Kidney (tissue), 13 donors: ENCODE measurements at regions not wholly inside any gene's neighbourhood (a gene's known extent, or its start where the extent isn't known, plus 50 kb on each side); places are given as distances from the start of the nearest gene placed in this dataset.
"Not testable (repeated sequence)": the region's sequence is repeated elsewhere in the genome, so short reads cannot be mapped to it uniquely, and the experiment has no call there.

ENCODE experiments used
- DNase-seq, 5 donors: peaks; one replicate each; pipeline ENCODE4 v3.0.0-alpha.2; 2013 to 2020
- FAIRE-seq: peaks from 2 replicates; lab custom pipeline; 2012; peaks lifted over from hg19 to GRCh38; lab: Jason Lieb, UNC
- H3K27ac ChIP-seq, 2 donors: one replicate each; pipeline ENCODE4 v1.7.0; 2013; ENCODE audit warnings: low read depth in 2 of 2, low read length in 2 of 2, inconsistent platforms in 1 of 2
- H3K27me3 ChIP-seq: one replicate; pipeline ENCODE4 v1.7.1; 2013; ENCODE audit warnings: low read length, inconsistent platforms; ENCODE audit not compliant: control insufficient read depth, insufficient read depth
- H3K36me3 ChIP-seq, 3 donors: one replicate each; pipeline versions ENCODE4 v1.7.0 to v1.7.1; 2013; ENCODE audit warnings: low read length in 3 of 3, control low read depth in 1 of 3, inconsistent platforms in 1 of 3; ENCODE audit not compliant: insufficient read depth in 3 of 3, control insufficient read depth in 2 of 3
- H3K4me1 ChIP-seq, 3 donors: one replicate each; pipeline versions ENCODE4 v1.7.0 to v1.7.1; 2013; ENCODE audit warnings: low read length in 3 of 3, inconsistent platforms in 1 of 3, low read depth in 1 of 3; ENCODE audit not compliant: control insufficient read depth in 2 of 3, insufficient read depth in 2 of 3
- H3K4me3 ChIP-seq, 3 donors: one replicate each; pipeline versions ENCODE4 v1.7.0 to v1.8.1; 2013; ENCODE audit warnings: low read length in 3 of 3, control low read depth in 1 of 3, inconsistent platforms in 1 of 3
- H3K9ac ChIP-seq, 3 donors: one replicate each; pipeline versions ENCODE4 v1.7.0 to v1.7.1; 2013; ENCODE audit warnings: low read length in 3 of 3, control low read depth in 1 of 3, inconsistent platforms in 1 of 3
- H3K9me3 ChIP-seq, 3 donors: one replicate each; pipeline versions ENCODE4 v1.7.0 to v1.7.1; 2013; ENCODE audit warnings: low read length in 3 of 3, control low read depth in 1 of 3, inconsistent platforms in 1 of 3; ENCODE audit not compliant: control insufficient read depth in 2 of 3, insufficient read depth in 1 of 3
- intact Hi-C: fragments of 100-400 bp; cut with DNase I; formaldehyde crosslinking; loops from one replicate; pipeline ENCODE4 v1.11.1; 2022
- TF ChIP-seq, protein P1 (sequence below): IDR thresholded peaks from 3 replicates; pipeline ENCODE4 v1.5.1; 2012; ENCODE audit warnings: mild to moderate bottlenecking, moderate library complexity, borderline replicate concordance; ENCODE audit not compliant: insufficient read depth; ENCODE audit errors: extremely low read depth
- donor health status: control.
- donor health status: control.
- donor health status: control.
- donor health status: control.
- donor health status: control.
- donor health status: DM: yes; HTN: yes; CAD: no.
- donor health status: Normal renal cell carcinoma (clear cell type).

GRCh38 chr2:42973726-42974125, 181.3 kb upstream of the HAAO start:
- DNase-seq (no peak), FAIRE-seq (no peak)
- Histone ChIP-seq H3K9ac (no peak overlapping the region), H3K27me3 (no peaks in the 10 kb centered on the region), H3K4me3 (no peak overlapping the region), H3K27ac (peak overlapping the region in 1 of 2 donors; percentile 32), H3K4me1 (peaks cover 6 to 16% (median 8%) of the 10 kb centered on the region in 3 donors), H3K9me3 (no peaks in the 10 kb centered on the region), H3K36me3 (no peaks in the 10 kb centered on the region)
- intact Hi-C loops: loop anchor here (10.0 kb wide), 2 partner anchors 261 to 511 kb away; no protein-coding TSS in a partner anchor
- TF ChIP-seq, protein P1, sequence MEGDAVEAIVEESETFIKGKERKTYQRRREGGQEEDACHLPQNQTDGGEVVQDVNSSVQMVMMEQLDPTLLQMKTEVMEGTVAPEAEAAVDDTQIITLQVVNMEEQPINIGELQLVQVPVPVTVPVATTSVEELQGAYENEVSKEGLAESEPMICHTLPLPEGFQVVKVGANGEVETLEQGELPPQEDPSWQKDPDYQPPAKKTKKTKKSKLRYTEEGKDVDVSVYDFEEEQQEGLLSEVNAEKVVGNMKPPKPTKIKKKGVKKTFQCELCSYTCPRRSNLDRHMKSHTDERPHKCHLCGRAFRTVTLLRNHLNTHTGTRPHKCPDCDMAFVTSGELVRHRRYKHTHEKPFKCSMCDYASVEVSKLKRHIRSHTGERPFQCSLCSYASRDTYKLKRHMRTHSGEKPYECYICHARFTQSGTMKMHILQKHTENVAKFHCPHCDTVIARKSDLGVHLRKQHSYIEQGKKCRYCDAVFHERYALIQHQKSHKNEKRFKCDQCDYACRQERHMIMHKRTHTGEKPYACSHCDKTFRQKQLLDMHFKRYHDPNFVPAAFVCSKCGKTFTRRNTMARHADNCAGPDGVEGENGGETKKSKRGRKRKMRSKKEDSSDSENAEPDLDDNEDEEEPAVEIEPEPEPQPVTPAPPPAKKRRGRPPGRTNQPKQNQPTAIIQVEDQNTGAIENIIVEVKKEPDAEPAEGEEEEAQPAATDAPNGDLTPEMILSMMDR: no peak

DNA sequence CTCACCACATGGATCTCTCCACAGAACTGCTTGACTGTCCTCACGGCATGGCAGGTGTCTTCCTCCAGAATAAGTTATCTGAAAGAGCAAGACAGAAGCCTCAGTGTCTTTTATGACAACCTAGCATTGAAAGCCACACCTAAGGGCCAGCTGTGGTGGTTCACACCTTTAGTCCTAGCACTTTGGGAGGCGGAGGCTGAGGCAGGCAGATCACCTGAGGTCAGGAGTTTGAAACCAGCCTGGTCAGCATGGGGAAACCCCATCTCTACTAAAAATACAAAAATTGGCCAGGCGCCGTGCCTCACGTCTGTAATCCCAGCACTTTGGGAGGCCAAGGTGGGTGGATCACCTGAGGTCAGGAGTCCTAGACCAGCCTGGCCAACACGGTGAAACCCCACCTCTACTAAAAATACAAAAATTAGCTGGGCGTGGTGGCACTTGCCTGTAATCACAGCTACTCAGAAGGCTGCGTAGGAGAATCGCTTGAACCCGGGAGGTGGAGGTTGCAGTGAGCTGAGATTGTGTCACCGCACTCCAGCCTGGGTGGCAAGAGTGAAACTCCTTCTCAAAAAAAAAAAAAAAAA, 180.6 kb upstream of the HAAO start:
- FAIRE-seq, H3K9me3 ChIP-seq, H3K27me3 ChIP-seq, H3K9ac ChIP-seq, DNase-seq, H3K36me3 ChIP-seq, H3K4me3 ChIP-seq, H3K27ac ChIP-seq: not testable (repeated sequence)
- H3K4me1 ChIP-seq: peaks cover 4 to 12% (median 9%) of the 10 kb centered on the region in 3 donors
- intact Hi-C loops: loop anchor here (10.0 kb wide), 2 partner anchors 262 to 512 kb away; no protein-coding TSS in a partner anchor

DNA sequence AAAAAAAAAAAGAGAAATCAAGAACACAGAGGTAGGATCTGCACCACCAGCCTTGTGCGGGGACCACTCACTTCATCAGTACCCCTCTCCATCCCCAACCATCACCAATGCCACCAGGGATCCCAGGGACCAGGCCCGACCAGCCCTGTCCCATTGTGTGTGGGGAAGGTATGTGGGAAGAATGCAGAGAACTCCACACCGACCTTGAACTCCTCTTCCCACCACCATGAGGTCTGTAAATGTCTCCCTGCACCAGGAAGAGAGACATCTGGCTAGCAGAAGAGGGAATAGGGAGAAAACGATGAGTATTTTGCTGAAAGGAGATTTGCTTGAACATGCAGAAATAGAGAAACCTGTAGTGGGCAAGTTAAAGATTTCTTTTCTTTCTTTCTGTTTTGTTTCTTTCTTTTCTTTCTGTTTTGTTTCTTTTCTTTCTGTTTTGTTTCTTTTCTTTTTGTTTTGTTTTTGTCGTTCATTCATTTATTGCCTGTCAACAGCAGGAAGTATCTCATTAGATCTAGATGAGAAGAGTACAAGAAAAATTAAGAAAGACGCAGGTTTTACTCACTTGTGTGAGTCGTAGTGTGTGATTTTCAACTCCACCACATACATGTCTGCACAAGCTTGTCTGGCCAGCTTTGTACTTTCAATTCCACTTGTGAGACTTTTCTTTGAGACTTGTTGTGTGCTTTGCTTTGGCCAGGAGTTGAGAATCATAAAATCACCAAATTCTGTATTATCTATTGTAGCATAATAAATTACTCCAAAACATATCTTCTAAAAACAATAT, 179.8 kb upstream of the HAAO start:
- FAIRE-seq: no peak
- Histone ChIP-seq H3K9ac (no peak overlapping the region), H3K27me3 (no peaks in the 10 kb centered on the region), H3K36me3 (no peaks in the 10 kb centered on the region), H3K27ac (no peak overlapping the region), H3K4me3 (no peak overlapping the region), H3K9me3 (no peaks in the 10 kb centered on the region), H3K4me1 (peaks cover 4 to 12% (median 7%) of the 10 kb centered on the region in 3 donors)
- TF ChIP-seq, protein P1: no peak
- intact Hi-C loops: loop anchor here (10.0 kb wide), 2 partner anchors 263 to 513 kb away; no protein-coding TSS in a partner anchor
- DNase-seq: peak in 1 of 5 donors; percentile 74

- Histone ChIP-seq H3K4me1 (peaks cover 4 to 12% (median 7%) of the 10 kb centered on the region in 3 donors), H3K27ac (no peak overlapping the region), H3K36me3 (no peaks in the 10 kb centered on the region), H3K9ac (no peak overlapping the region), H3K27me3 (no peaks in the 10 kb centered on the region), H3K9me3 (no peaks in the 10 kb centered on the region), H3K4me3 (no peak overlapping the region)
- FAIRE-seq (no peak), DNase-seq (no peak)
- intact Hi-C loops: loop anchor here (10.0 kb wide), 2 partner anchors 263 to 513 kb away; no protein-coding TSS in a partner anchor
- TF ChIP-seq, protein P1: no peak
Observed at GRCh38 chr2:42971381-42971780, 179.0 kb upstream of the HAAO start.
